ENCODE measurements at regions not wholly inside any gene's neighbourhood (a gene's known extent, or its start where the extent isn't known, plus 50 kb on each side); places are given as distances from the start of the nearest gene placed in this dataset.
A peak's percentile ranks its signal among the peaks of the same experiment; 100 is the strongest.

DNA sequence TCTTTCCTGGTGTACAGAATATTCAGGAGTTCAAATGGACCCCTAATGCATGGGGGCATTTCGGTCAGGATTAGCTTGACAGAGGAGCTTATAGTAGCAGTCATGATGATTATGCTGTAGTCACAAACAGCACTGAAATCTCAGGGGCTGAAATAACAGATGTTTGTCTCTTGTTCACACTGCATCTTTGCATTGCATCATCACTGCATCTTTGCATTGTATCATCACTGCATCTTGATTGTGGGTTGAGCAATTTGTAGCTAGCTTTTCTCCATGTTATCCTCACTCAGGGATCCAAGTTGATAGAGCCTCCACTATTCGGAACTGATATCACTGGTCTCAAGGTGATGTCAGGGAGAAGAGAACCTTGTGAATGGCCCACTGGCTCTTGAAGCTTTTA lies 160.9 kb downstream of the GATB start:
- Histone ChIP-seq H3K27me3 (ENCODE audit: control insufficient read depth in 1 of 2, insufficient read depth in 1 of 2, low read length in 2 of 2) (peaks cover 0 to 2% of the 10 kb centered on the region in 2 experiments), H3K9ac (ENCODE audit: low read length) (no peak overlapping the region), H2AK5ac (ENCODE audit: low read length, severe bottlenecking) (no peak overlapping the region), H2BK5ac (ENCODE audit: low read depth, low read length, poor library complexity, severe bottlenecking) (no peak overlapping the region), H2BK15ac (ENCODE audit: low read depth, poor library complexity, severe bottlenecking) (no peak overlapping the region), H3K4me1 (ENCODE audit: control insufficient read depth, insufficient read depth, low read depth, low read length) (no peaks in the 10 kb centered on the region), H3K4ac (ENCODE audit: low read depth in 1 of 2, low read length in 2 of 2) (no peak overlapping the region), H2AFZ (ENCODE audit: low read depth, low read length) (no peak overlapping the region), H3K36me3 (ENCODE audit: control insufficient read depth in 1 of 2, insufficient read depth in 2 of 2, low read depth in 1 of 2, low read length in 2 of 2) (no peaks in the 10 kb centered on the region), H4K91ac (ENCODE audit: low read length) (no peak overlapping the region), H4K8ac (ENCODE audit: low read length) (no peak overlapping the region), H3K4me2 (ENCODE audit: low read length, poor library complexity, severe bottlenecking) (no peak overlapping the region), H2BK12ac (ENCODE audit: low read length in 2 of 2) (no peak overlapping the region), H3K9me3 (ENCODE audit: control insufficient read depth, low read length) (no peaks in the 10 kb centered on the region), H3K18ac (ENCODE audit: low read depth in 1 of 2, low read length in 2 of 2) (no peak overlapping the region), H2BK120ac (ENCODE audit: low read depth, low read length) (no peak overlapping the region), H3K14ac (ENCODE audit: low read length in 2 of 2) (no peak overlapping the region), H3K4me3 (ENCODE audit: insufficient read depth in 1 of 2, low read depth in 1 of 2, low read length in 2 of 2) (no peak overlapping the region), H3K27ac (ENCODE audit: low read length, poor library complexity, severe bottlenecking) (no peak overlapping the region), H3K23ac (ENCODE audit: low read length in 2 of 2) (no peak overlapping the region), H3K79me1 (replicated peaks; ENCODE audit: low read length, poor library complexity, severe bottlenecking) (no peaks in the 10 kb centered on the region)
- peak; percentile 11 for DNase-seq
- 100% methylated on average over 2 of the region's 2 CpGs for WGBS

DNA sequence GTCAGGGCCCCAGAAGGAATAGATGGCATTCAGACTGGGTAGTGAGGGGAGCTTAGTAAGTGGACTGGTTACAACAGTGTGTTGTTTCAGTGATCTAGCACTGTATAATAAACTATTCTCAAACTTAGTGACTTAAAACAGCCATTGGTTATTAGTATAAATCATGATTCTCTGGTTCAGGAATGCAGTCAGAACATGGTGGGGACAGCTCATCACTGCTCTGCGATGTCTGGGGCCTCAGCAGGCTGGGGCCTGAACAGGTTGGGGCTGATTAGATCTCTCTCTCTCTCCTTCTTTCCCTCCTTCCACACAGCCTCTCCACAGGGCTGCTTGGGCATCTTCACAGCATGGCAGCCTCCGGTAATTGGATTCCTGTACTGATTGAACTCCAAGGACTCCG lies 160.4 kb downstream of the GATB start:
- Histone ChIP-seq H2AFZ (ENCODE audit: low read depth, low read length) (no peak overlapping the region), H3K4me3 (ENCODE audit: insufficient read depth in 1 of 2, low read depth in 1 of 2, low read length in 2 of 2) (no peak overlapping the region), H3K27me3 (ENCODE audit: control insufficient read depth in 1 of 2, insufficient read depth in 1 of 2, low read length in 2 of 2) (peaks cover 0 to 2% of the 10 kb centered on the region in 2 experiments), H3K4me1 (ENCODE audit: control insufficient read depth, insufficient read depth, low read depth, low read length) (no peaks in the 10 kb centered on the region), H4K91ac (ENCODE audit: low read length) (no peak overlapping the region), H3K36me3 (ENCODE audit: control insufficient read depth in 1 of 2, insufficient read depth in 2 of 2, low read depth in 1 of 2, low read length in 2 of 2) (no peaks in the 10 kb centered on the region), H2BK15ac (ENCODE audit: low read depth, poor library complexity, severe bottlenecking) (no peak overlapping the region), H3K27ac (ENCODE audit: low read length, poor library complexity, severe bottlenecking) (no peak overlapping the region), H4K8ac (ENCODE audit: low read length) (no peak overlapping the region), H3K18ac (ENCODE audit: low read depth in 1 of 2, low read length in 2 of 2) (no peak overlapping the region), H3K4ac (ENCODE audit: low read depth in 1 of 2, low read length in 2 of 2) (no peak overlapping the region), H3K23ac (ENCODE audit: low read length in 2 of 2) (no peak overlapping the region), H3K79me1 (replicated peaks; ENCODE audit: low read length, poor library complexity, severe bottlenecking) (no peaks in the 10 kb centered on the region), H3K14ac (ENCODE audit: low read length in 2 of 2) (no peak overlapping the region), H2BK12ac (ENCODE audit: low read length in 2 of 2) (no peak overlapping the region), H3K4me2 (ENCODE audit: low read length, poor library complexity, severe bottlenecking) (no peak overlapping the region), H3K9ac (ENCODE audit: low read length) (no peak overlapping the region), H3K9me3 (ENCODE audit: control insufficient read depth, low read length) (no peaks in the 10 kb centered on the region), H2BK120ac (ENCODE audit: low read depth, low read length) (no peak overlapping the region), H2BK5ac (ENCODE audit: low read depth, low read length, poor library complexity, severe bottlenecking) (no peak overlapping the region), H2AK5ac (ENCODE audit: low read length, severe bottlenecking) (no peak overlapping the region)
- no peak for DNase-seq
- 88% methylated on average over 3 of the region's 3 CpGs for WGBS

- no peak overlapping the region for H2BK15ac ChIP-seq (ENCODE audit: low read depth, poor library complexity, severe bottlenecking)
- no peaks in the 10 kb centered on the region for H3K4me1 ChIP-seq (ENCODE audit: control insufficient read depth, insufficient read depth, low read depth, low read length)
- WGBS, result 75% methylated on average over 2 of the region's 2 CpGs
- H4K91ac ChIP-seq (ENCODE audit: low read length), result no peak overlapping the region
- no peak overlapping the region for H2AK5ac ChIP-seq (ENCODE audit: low read length, severe bottlenecking)
- H2BK120ac ChIP-seq (ENCODE audit: low read depth, low read length), result no peak overlapping the region
- no peak overlapping the region for H2BK12ac ChIP-seq (ENCODE audit: low read length in 2 of 2)
- no peak overlapping the region for H3K9ac ChIP-seq (ENCODE audit: low read length)
- no peak overlapping the region for H3K4me2 ChIP-seq (ENCODE audit: low read length, poor library complexity, severe bottlenecking)
- H3K9me3 ChIP-seq (ENCODE audit: control insufficient read depth, low read length), result no peaks in the 10 kb centered on the region
- H3K4ac ChIP-seq (ENCODE audit: low read depth in 1 of 2, low read length in 2 of 2), result no peak overlapping the region
- H3K14ac ChIP-seq (ENCODE audit: low read length in 2 of 2), result no peak overlapping the region
- no peak overlapping the region for H3K27ac ChIP-seq (ENCODE audit: low read length, poor library complexity, severe bottlenecking)
- H3K36me3 ChIP-seq (ENCODE audit: control insufficient read depth in 1 of 2, insufficient read depth in 2 of 2, low read depth in 1 of 2, low read length in 2 of 2), result no peaks in the 10 kb centered on the region
- H3K4me3 ChIP-seq (ENCODE audit: insufficient read depth in 1 of 2, low read depth in 1 of 2, low read length in 2 of 2), result no peak overlapping the region
- DNase-seq, result no peak
- H3K18ac ChIP-seq (ENCODE audit: low read depth in 1 of 2, low read length in 2 of 2), result no peak overlapping the region
- peaks cover 0 to 7% of the 10 kb centered on the region in 2 experiments for H3K27me3 ChIP-seq (ENCODE audit: control insufficient read depth in 1 of 2, insufficient read depth in 1 of 2, low read length in 2 of 2)
- H3K23ac ChIP-seq (ENCODE audit: low read length in 2 of 2), result no peak overlapping the region
- no peaks in the 10 kb centered on the region for H3K79me1 ChIP-seq (replicated peaks; ENCODE audit: low read length, poor library complexity, severe bottlenecking)
- no peak overlapping the region for H2AFZ ChIP-seq (ENCODE audit: low read depth, low read length)
- no peak overlapping the region for H4K8ac ChIP-seq (ENCODE audit: low read length)
- no peak overlapping the region for H2BK5ac ChIP-seq (ENCODE audit: low read depth, low read length, poor library complexity, severe bottlenecking)
These were observed 157.4 kb downstream of the GATB start for GRCh38 chr4:151603377-151603776.

DNA sequence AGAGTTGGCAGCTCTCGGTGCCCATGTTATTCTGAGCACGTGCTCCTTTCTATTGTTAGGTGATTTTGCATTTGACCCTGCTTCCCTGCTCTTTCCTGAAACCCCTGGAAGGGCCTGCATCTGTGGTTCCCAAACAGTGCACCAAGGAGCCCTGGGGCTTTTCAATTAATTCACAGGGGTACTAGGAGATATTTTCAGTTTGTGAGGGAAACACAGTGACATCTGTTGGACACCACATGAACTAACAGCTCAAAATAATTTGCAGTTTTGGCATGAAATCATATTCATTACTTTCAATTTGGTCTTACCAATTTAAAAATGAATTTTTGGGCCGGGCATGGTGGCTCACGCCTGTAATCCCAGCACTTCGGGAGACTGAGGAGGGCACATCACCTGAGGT lies 156.6 kb downstream of the GATB start:
- H3K23ac ChIP-seq (ENCODE audit: low read length in 2 of 2), result no peak overlapping the region
- no peak overlapping the region for H3K4me2 ChIP-seq (ENCODE audit: low read length, poor library complexity, severe bottlenecking)
- H3K27me3 ChIP-seq (ENCODE audit: control insufficient read depth in 1 of 2, insufficient read depth in 1 of 2, low read length in 2 of 2), result peaks cover 0 to 7% of the 10 kb centered on the region in 2 experiments
- H2BK120ac ChIP-seq (ENCODE audit: low read depth, low read length), result no peak overlapping the region
- no peak overlapping the region for H2AFZ ChIP-seq (ENCODE audit: low read depth, low read length)
- H3K14ac ChIP-seq (ENCODE audit: low read length in 2 of 2), result no peak overlapping the region
- H3K79me1 ChIP-seq (replicated peaks; ENCODE audit: low read length, poor library complexity, severe bottlenecking), result no peaks in the 10 kb centered on the region
- H3K4me1 ChIP-seq (ENCODE audit: control insufficient read depth, insufficient read depth, low read depth, low read length), result no peaks in the 10 kb centered on the region
- H3K18ac ChIP-seq (ENCODE audit: low read depth in 1 of 2, low read length in 2 of 2), result no peak overlapping the region
- no peak overlapping the region for H2AK5ac ChIP-seq (ENCODE audit: low read length, severe bottlenecking)
- H4K8ac ChIP-seq (ENCODE audit: low read length), result no peak overlapping the region
- H3K4me3 ChIP-seq (ENCODE audit: insufficient read depth in 1 of 2, low read depth in 1 of 2, low read length in 2 of 2), result no peak overlapping the region
- no peak overlapping the region for H3K4ac ChIP-seq (ENCODE audit: low read depth in 1 of 2, low read length in 2 of 2)
- H2BK12ac ChIP-seq (ENCODE audit: low read length in 2 of 2), result no peak overlapping the region
- H2BK15ac ChIP-seq (ENCODE audit: low read depth, poor library complexity, severe bottlenecking), result no peak overlapping the region
- H2BK5ac ChIP-seq (ENCODE audit: low read depth, low read length, poor library complexity, severe bottlenecking), result no peak overlapping the region
- 87% methylated on average over 5 of the region's 5 CpGs for WGBS
- H3K9me3 ChIP-seq (ENCODE audit: control insufficient read depth, low read length), result no peaks in the 10 kb centered on the region
- H4K91ac ChIP-seq (ENCODE audit: low read length), result no peak overlapping the region
- DNase-seq, result peak; percentile 23
- no peak overlapping the region for H3K9ac ChIP-seq (ENCODE audit: low read length)
- no peaks in the 10 kb centered on the region for H3K36me3 ChIP-seq (ENCODE audit: control insufficient read depth in 1 of 2, insufficient read depth in 2 of 2, low read depth in 1 of 2, low read length in 2 of 2)
- H3K27ac ChIP-seq (ENCODE audit: low read length, poor library complexity, severe bottlenecking), result no peak overlapping the region
